ENCODE measurements at regions not wholly inside any gene's neighbourhood (a gene's known extent, or its start where the extent isn't known, plus 50 kb on each side); places are given as distances from the start of the nearest gene placed in this dataset.

DNA sequence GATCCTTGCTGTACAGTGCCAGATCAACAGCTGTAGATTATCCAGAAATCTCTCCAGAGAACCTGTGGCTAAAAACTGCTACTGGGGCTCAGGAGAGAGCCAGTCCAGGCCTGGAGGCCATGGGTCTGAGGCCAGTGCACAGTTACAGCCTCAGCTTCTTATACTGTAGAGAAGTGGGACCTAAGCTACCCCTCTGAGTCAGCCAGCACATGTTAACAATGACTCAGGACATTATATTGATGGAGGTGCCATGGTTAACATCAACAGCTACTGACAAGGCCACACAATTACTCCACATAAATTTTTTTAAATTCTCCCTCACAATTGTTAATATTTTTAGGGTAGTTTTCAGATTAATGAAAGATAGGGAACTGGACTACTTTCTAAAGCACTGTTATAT, 138.5 kb downstream of the RBM26 start:
- DNase-seq, result no peak

DNA sequence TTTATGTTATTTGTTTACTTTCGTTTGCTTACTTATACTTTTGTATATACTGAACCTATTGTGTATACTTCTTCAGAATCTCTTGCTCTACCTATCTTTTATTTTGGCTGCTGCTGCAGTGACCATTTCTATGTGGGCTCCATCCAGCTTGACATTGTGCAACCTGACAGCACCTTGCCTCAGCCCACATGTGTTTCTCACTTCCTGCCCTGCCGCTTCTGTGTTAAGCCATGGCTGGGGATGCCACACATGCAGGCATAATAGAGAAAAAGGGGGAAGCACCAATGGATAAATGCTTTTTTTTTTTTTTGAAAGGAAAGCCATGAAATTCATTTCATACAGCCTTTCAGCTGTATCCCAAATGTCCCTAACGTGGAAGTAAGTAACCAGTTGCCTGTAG, 147.6 kb downstream of the RBM26 start:
- DNase-seq, result no peak

DNA sequence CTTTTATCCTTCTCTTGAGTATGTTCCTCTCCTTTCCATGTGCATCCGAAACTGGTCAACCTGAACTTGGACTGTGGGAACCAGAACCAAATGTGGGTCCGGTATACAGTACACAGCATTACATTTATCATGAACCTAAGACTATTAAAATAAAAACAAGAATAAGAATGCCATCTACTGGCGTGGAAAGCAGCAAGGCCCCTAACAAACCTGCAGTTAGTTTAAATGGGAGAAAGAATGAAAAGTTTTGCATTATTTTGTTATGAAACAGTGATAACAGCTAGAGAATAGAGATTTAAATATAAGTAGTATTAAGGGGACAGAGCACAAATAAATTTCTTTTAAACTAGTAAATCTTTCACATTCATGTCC, 159.5 kb downstream of the RBM26 start:
- no peak for DNase-seq

DNA sequence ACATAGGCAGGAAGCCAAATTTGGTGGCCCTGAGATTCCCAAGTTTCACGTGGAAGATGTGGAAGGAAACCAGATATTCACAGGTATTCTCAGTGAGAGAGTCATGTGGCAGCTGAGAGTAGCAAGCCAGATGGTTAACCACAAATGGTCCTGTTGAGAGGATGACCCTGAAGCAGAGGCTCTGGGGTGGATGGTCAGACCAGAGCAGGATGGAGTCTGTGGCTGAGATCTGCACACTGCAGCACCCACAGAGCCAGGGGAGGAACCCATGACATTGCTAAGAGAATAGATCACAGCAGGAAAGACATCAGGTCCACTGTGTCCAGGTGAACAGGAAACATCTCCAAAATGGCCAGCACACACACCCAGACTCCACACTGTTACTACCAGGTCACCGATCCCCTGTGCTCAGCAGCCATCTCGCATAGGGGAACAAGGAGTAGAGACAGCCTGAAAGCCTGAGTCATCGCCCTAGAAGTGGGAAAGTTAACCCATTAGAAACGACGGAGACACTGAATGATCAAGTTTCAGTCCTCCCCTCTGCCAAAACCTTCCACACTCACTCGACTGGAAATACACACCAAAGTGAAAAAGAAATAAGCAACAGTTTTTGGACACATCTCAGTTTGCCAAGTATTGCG, 160.0 kb downstream of the RBM26 start:
- no peak for DNase-seq

DNA sequence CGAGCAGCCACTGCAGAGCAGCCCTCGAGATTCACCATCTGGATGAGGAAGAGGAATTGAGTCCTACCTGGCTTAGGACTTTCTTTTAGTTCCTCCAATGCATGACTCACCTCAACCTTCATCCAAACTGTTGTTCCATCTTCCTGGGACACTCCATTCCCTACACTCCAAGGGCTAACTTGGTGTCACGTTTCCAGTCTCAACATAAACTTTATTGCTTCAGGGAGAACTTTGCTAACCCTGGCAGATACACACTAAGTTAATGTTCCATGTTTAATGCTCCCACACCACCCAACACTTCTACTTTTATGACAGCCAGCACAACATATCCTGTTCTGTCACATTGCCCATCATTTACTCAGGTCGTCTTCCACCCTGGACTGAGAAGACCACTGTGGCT, 164.4 kb downstream of the RBM26 start:
- DNase-seq, result no peak

DNA sequence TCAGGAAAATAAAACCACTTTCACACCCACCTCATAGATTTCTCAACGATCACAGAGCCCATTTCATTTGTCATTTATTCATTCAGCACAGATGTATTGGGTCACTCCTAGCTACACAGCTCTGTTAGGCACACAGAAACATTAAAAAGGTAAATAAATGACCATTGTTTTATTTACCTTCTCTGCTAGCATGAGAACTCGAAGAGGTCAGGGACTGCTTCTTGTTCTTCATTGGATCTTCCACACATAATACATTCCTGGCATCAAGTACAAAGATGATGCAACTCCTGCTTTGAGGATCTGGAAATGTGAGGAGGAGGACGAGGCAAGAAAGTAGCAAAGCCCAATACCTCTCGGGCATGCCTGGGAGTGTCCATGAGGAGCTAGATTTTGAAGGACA, 168.1 kb downstream of the RBM26 start:
- DNase-seq, result no peak

DNA sequence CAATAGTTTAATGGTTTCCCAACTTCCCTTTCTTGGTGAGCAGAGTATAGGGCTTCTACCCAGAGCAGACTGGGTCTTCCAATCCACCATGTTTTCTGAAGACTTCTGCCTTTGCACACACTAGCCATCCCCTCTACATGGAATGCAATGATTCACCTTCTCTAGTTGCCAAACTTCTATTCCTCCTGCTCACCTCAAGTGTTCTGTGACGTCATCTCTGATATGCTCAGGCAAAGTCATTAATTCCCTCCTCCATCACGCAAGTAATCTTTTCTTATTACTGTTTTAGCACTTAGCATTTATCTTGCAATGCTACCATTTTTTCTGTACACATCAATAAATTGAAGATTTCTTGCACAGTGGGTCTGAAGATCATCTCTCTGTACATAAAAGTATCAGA, 174.2 kb downstream of the RBM26 start:
- DNase-seq, result no peak

DNA sequence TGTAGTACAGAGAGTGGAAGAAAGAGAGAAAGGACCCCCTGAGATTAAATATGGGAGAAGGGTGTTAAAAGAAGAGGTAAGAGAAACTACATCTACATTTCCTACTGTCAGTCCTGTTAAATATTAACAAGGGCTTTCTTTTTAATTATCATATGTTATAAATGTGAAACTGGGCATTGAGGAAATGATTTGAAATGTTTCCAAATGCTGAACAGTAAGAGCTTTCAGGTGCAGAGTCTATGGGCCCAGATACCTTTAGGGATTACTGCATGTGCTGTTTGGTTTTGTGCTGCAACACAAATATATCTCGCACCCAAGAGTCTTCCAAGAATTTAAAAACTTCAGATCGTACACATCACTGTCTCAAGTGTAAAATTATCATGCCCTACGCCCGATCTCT, 176.3 kb downstream of the RBM26 start:
- DNase-seq, result no peak

DNA sequence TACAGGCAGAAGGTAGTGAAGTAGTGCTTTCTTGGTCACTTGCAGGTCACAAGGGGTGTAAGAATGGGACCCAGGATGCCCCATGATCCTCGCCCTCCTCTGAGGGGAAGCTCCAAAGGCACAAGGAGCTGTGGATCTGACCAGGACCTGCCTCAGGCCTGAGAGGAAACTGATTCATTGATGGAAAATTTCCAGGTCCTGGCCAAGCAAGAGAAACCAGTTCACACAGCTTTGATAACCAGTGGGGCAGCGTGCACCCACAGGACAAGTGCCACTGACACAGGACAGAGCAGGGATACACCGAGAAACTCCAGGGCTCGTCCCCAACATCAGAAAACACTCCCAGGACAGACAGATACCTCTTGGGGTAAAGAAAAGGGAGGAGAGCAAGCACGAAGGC, 177.1 kb downstream of the RBM26 start:
- DNase-seq, result no peak

DNA sequence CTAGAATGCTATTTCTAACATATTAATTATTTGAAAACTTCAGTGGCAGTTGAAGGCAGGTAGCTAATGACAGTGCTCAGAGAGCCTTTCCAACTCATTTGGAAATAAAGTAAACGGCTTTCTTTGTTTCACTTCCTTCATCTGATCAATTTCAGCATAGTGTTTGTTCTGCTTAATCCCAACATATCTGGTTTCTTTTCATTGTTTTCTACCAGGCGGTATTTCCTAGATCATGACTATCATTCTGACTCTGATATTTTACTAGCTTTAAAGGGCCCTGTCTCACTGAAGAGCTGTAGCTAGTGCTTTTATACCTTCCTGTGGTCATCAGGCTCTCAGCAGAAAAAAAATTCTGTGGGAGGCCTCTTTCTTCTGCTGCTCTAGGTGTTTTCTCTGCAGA, 178.6 kb downstream of the RBM26 start:
- DNase-seq, result no peak

DNA sequence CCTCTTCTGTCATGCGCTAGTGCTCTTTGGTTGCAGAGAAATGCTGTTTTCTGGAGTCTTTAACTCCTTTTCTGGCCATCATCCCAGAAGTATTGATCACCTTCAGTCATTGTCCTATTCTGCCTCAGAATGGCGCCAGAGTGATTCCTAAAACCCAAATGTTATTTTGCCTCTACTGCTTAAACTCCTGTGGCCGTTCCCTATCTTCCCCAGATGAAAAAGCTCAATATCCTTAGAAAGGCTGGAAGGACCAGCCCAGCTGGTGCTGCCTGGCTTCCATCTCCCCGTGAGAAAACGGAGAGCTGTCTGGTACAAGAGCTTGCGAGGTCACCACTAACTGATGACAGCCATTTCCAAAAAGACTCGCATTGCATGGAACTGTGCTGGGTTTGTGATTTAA, 179.1 kb downstream of the RBM26 start:
- DNase-seq, result no peak

DNA sequence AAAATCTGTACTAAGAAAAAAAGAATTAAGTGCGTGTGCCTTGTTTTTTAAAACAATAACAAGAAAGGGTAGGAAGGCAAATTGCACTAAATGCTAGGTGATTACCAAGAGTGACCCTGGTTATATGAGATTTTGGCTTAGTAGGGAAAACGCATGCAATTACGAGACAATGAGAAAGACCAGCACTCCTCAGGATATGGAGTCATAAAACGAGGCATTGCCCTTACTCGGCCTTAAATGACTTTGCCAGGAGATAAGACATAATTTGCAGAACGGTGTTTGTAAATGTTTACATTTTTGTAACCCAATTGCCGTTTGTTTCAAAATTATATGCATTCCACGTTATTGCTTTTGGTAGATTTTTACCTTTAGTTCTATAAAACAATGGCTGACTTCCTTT, 179.8 kb downstream of the RBM26 start:
- no peak for DNase-seq

DNA sequence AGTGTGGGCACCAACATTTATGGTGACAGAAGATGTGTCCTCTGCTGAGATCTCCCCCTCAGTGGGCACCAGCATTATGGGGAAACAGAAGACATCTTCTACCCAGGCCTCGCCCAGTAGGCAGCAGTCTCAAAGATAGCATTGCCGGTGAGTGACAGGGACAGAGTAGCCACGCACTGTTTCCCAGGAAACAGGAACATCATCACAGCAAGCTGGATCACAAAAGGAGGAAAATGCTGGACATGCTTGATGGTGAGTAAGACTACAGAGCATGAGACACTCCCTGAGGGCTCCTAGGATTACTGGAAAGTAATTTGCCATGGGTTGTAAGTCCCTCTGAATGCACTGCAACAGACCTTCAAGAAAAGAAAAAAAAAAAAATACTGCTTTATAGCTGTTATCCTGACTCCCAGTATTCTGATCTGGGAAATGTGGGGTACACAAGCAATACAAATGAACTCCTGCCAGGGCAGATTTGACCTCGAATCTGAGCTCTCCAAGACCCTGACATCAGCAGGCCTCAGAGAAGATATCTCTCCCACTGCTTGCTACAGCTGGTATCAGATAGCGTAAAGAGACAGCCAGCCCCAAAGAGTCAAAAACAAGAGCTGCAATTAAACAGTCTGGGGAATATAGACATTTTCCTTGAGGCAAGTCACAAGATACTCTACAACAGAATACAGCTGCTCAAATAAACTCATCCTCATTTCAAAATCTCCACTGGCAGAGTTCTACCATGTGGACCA, 180.4 kb downstream of the RBM26 start:
- DNase-seq, result no peak

DNA sequence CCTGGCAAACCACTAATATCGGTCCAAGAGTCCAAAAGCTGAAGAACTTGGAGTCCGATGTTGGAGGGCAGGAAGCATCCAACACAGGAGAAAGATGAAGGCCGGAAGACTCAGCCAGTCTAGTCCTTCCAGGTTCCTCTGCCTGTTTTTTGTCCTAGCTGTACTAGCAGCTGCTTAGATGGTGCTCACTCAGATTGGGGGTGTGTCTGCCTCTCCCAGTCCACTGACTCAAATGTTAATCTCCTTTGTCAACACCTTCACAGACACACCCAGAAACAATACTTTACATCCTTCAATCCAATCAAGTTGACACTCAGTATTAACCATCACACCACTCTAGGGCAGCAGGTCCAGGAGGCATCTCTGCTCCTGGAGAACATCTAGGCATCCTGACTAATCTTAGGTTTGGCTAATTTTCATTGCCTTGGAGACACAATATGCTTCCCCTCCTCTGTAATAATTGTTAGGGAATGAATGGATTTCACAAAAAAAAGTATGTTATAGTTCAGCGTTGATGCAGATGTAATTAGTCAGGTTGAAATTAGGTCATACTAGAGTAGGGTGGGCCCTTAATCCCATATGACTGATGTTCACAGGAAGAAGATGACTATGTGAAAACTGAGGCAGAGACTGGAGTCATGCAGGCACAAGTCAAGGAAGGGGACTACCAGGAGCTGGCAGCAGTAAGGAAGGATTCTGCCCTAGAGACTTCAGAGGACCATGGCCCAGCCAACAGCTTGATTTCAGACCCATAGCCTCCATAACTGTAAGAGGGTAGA, 183.4 kb downstream of the RBM26 start:
- DNase-seq, result no peak

DNA sequence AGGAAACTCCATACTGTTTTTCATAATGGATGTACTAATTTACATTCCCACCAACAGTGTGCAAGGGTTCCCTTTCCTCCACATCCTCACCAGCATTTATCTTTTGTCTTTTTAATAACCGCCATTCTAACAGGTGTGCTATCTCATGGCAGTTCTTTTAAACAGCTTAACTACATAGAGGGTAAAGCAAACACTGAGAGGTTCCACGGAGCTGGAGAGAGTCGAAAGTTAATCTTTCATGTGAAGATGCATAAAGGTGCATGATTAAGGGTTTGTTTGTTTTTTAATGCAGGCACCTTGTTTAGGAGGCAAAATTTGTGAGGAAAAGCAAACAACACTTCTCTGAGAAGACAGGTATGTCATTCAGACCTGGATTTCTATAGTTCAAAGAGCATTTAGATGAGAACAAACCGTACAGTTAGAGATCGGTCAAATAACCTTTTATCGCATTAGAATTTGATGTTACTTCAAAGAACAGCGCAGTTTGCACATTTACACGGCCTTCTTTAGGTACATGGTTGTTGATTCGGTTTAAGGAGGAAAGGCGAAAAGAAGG, 193.9 kb downstream of the RBM26 start:
- no peak for DNase-seq

DNA sequence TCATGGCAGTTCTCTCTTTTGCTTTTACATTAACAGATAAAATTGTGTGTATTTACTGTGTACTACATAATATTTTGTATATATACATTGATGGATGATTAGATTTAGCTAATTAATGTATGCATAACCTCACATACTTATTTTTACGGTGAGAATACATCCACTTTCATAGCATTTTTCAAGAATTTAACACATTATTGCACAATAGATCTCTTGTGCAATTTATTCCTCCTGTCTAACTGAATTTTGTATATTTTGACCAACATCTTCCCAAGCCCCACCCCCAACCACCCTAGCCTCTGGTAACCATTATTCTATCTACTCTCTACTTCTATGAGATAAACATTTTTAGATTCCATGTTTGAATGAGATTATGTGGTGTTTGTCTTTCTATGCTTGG, 194.7 kb downstream of the RBM26 start:
- DNase-seq, result no peak

DNA sequence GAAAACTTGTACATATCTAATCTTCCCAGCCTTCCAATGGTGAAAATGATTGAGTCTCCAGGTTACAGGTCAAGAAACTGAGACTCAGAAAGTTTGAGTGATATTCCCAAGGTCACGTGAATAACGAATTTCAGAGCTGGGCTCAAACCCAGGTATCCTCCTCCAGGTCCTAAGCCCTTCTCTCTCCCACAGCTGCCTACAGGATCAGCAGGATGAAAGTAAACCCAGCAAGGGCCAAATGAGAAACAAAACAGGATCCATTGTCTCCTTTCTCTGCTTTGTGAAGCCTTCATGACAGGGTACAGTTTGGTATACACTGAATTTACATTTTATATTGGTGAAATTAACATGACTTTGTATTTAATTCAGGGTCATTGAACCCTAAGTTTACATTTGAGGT, 208.1 kb downstream of the RBM26 start:
- DNase-seq, result no peak

DNA sequence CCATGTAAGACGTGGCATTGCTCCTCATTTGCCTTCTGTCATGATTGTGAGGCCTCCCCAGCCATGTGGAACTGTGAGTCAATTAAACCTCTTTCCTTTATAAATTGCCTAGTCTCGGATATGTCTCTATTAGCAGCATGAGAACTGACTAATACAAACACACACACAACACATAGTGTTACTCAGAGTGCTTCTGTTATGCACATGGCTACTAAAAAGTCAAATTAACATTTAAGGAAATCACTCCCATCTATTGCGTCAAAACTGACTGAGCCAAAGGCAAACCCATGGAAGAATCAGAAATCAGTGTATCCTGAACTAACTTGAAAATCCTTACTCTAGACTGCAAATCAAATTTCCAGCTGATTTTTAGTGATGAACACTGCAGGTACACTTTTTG, 209.2 kb downstream of the RBM26 start:
- no peak for DNase-seq

DNA sequence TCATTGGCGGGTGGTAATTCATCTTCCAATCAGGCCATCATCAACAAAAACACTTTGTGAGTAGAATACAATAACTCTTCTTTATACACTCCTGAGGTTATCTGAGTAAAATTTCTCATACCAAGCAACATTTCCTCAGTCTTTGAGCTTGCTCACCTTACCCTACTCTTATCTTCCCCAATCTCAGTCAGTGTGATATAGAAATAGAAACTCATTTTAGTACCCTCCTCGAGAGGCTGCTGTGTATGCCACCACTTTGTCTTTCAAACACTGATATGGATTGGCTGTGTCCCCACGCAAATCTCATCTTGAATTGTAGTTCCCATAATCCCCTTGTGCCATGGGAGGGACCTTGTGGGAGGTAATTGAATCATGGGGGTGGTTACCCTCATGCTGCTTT, 209.7 kb downstream of the RBM26 start:
- no peak for DNase-seq

DNA sequence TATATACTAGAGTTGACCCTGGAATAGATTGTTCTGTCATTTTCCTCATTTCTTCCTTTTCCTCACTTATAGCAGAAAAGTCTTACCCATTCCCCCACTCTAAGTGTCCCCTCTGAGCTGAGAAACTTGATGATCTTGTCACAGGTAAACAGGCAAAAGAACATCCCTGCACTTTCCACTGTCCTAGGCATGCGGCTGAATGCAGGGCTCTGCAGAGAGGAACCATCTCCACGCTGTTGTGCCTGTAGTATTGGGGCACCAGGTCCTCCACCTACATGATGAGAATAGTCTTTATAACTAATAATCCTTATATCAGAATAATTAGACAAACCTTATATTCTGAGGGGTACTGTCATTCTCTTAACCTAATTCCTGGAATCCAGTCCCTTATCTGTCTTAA, 211.3 kb downstream of the RBM26 start:
- no peak for DNase-seq

DNA sequence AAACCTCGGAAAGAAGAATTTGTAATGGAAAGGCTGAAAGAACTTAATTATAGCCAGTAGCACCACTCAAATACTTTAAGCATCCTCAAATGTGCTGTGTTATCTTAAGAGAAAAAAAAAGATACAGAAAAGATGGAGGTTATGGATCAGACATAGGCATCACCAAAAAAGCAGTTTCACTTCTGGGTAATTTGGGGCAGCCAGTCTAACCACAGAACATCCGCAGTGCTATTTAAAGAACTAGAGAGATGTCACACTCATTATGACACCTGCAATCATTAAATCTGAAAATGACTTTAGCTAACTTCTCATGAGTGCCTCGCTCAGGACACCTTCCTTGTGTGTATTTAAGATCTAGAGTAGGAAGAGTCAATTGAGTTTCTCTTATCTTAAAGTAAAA, 211.8 kb downstream of the RBM26 start:
- DNase-seq, result no peak

DNA sequence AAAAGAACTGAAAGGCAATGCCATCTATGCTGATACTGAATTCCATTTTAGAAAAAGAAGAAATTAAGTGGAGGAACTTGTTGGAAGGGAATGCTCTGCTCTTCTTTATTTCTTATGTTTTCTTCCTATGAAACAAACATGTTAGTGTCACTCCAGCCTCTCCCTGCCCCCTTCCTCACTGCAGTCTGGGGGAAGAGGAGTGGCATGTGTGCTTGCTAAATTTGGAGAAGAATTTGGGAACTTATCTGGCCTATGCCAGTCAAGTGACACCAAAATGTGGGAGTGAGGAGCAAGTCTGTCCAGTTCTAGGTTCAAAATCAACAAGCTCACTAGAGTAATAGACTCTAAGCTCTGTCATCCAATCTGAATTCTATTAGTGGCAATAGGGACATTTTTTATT, 214.6 kb downstream of the RBM26 start:
- DNase-seq, result no peak

DNA sequence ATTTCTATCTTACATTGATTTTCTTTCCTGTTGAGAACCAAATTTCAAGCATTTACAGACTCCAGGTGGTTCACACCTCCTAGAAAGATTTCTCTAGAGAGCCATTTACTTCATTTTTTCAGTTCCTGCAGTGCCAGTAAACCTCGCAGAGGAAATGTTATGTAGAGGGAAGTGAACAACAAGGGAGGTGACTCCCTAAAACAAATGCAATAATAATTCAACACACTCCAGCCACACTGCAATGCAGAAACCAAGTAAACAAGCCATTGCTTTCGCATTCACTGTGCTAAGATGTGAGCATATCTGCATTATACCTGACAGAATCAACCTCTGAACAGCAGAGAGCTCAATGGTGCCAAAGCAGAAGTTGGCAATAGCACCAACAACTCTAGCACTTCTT, 215.1 kb downstream of the RBM26 start:
- DNase-seq, result no peak
